ENCODE measurements at regions not wholly inside any gene's neighbourhood (a gene's known extent, or its start where the extent isn't known, plus 50 kb on each side); places are given as distances from the start of the nearest gene placed in this dataset.

GRCh38 chr4:124918559-124919122 is 206.1 kb upstream of the ANKRD50 start:
- TF ChIP-seq CTCF (conservative IDR thresholded peaks at IDR 0.05) (no peak), ZFX (IDR thresholded peaks at IDR 0.05) (no peak)
- H3K27ac ChIP-seq = no peak overlapping the region

- TF ChIP-seq CTCF (conservative IDR thresholded peaks at IDR 0.05) = no peak
- no peak for TF ChIP-seq ZFX (IDR thresholded peaks at IDR 0.05)
- no peak overlapping the region for H3K27ac ChIP-seq
These were observed 202.5 kb upstream of the ANKRD50 start for GRCh38 chr4:124915073-124915472.

GRCh38 chr4:124913237-124913636 is 200.7 kb upstream of the ANKRD50 start:
- no peak overlapping the region for H3K27ac ChIP-seq
- no peak for TF ChIP-seq CTCF (conservative IDR thresholded peaks at IDR 0.05)
- no peak for TF ChIP-seq ZFX (IDR thresholded peaks at IDR 0.05)

- TF ChIP-seq ZFX (IDR thresholded peaks at IDR 0.05) = no peak
- no peak for TF ChIP-seq CTCF (conservative IDR thresholded peaks at IDR 0.05)
These were observed 197.8 kb upstream of the ANKRD50 start for GRCh38 chr4:124910327-124910726.

GRCh38 chr4:124907881-124908280 is 195.3 kb upstream of the ANKRD50 start:
- no peak for TF ChIP-seq CTCF (conservative IDR thresholded peaks at IDR 0.05)
- no peak for TF ChIP-seq ZFX (IDR thresholded peaks at IDR 0.05)
- H3K27ac ChIP-seq = no peak overlapping the region

More at GRCh38 chr4:124910327-124910726, 197.8 kb upstream of the ANKRD50 start:
- H3K27ac ChIP-seq = no peak overlapping the region

GRCh38 chr4:124905441-124905840 is 192.9 kb upstream of the ANKRD50 start:
- TF ChIP-seq CTCF (conservative IDR thresholded peaks at IDR 0.05) (no peak), ZFX (IDR thresholded peaks at IDR 0.05) (no peak)
- H3K27ac ChIP-seq = no peak overlapping the region

- TF ChIP-seq CTCF (conservative IDR thresholded peaks at IDR 0.05) (no peak), ZFX (IDR thresholded peaks at IDR 0.05) (no peak)
- H3K27ac ChIP-seq = no peak overlapping the region
These were observed 192.3 kb upstream of the ANKRD50 start for GRCh38 chr4:124904723-124905388.
